Activated B cell treated with CpG ODN at 0.5 μM for 24 hours (primary cell): ENCODE measurements at regions not wholly inside any gene's neighbourhood (a gene's known extent, or its start where the extent isn't known, plus 50 kb on each side); places are given as distances from the start of the nearest gene placed in this dataset.
A peak's percentile ranks its signal among the peaks of the same experiment; 100 is the strongest.

ENCODE experiments used
- ATAC-seq: fragments of 200-7000 bp; cut with Tn5 transposase; one replicate; pipeline ENCODE4 v1.10.0; 2021; ENCODE audit warnings: low read depth, mild to moderate bottlenecking, moderate library complexity
- CTCF ChIA-PET: fragments of 350-600 bp; sonication (Branson Sonifier 250); formaldehyde crosslinking; loops from one replicate; lab custom pipeline; 2021; ENCODE audit warnings: antibody characterized with exemption; lab: Charles Lee
- POLR2A ChIA-PET: fragments of 350-600 bp; sonication (Branson Sonifier 250); formaldehyde crosslinking; loops from one replicate; lab custom pipeline; 2021; ENCODE audit warnings: antibody characterized with exemption; lab: Charles Lee
- DNase-seq: peaks from one replicate; pipeline ENCODE4 v3.0.0; 2022
- H3K27ac Mint-ChIP-seq: one replicate; pipeline ENCODE4 v1.8.0; 2020; ENCODE audit warnings: mixed read lengths
- H3K27me3 Mint-ChIP-seq: one replicate; pipeline ENCODE4 v1.8.0; 2021; ENCODE audit warnings: mixed read lengths
- H3K36me3 Mint-ChIP-seq: one replicate; pipeline ENCODE4 v1.8.0; 2021; ENCODE audit warnings: low read depth, mixed read lengths
- H3K4me1 Mint-ChIP-seq: one replicate; pipeline ENCODE4 v1.8.0; 2021; ENCODE audit warnings: mixed read lengths
- H3K4me3 Mint-ChIP-seq: one replicate; pipeline ENCODE4 v1.8.0; 2020; ENCODE audit warnings: mild to moderate bottlenecking, mixed read lengths
- H3K9me3 Mint-ChIP-seq: one replicate; pipeline ENCODE4 v1.8.0; 2020; ENCODE audit warnings: mixed read lengths
- intact Hi-C: fragments of 100-400 bp; cut with micrococcal nuclease; formaldehyde crosslinking; loops from one replicate; pipeline ENCODE4 v1.15.1; 2024
- TF ChIP-seq, protein P1 (sequence below): fragments of 200-600 bp; IDR thresholded peaks from one replicate; pipeline ENCODE4 v1.8.0; 2022; ENCODE audit warnings: antibody characterized with exemption, mild to moderate bottlenecking

- intact Hi-C loops = no loop called here
- Mint-ChIP-seq H3K4me1 (peaks cover 4% of the 10 kb centered on the region), H3K4me3 (no peak overlapping the region), H3K27me3 (peaks cover 3% of the 10 kb centered on the region), H3K36me3 (no peaks in the 10 kb centered on the region), H3K9me3 (no peaks in the 10 kb centered on the region), H3K27ac (no peak overlapping the region)
- TF ChIP-seq, protein P1, sequence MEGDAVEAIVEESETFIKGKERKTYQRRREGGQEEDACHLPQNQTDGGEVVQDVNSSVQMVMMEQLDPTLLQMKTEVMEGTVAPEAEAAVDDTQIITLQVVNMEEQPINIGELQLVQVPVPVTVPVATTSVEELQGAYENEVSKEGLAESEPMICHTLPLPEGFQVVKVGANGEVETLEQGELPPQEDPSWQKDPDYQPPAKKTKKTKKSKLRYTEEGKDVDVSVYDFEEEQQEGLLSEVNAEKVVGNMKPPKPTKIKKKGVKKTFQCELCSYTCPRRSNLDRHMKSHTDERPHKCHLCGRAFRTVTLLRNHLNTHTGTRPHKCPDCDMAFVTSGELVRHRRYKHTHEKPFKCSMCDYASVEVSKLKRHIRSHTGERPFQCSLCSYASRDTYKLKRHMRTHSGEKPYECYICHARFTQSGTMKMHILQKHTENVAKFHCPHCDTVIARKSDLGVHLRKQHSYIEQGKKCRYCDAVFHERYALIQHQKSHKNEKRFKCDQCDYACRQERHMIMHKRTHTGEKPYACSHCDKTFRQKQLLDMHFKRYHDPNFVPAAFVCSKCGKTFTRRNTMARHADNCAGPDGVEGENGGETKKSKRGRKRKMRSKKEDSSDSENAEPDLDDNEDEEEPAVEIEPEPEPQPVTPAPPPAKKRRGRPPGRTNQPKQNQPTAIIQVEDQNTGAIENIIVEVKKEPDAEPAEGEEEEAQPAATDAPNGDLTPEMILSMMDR = no peak
- no peak for DNase-seq
- ChIA-PET CTCF (interaction anchor here (0.8 to 11.6 kb wide), 3 partner anchors 9 to 237 kb away, joined by 3 to 189 read pairs (median 69); no protein-coding TSS in a partner anchor), POLR2A (no interaction called here)
- ATAC-seq = no peak
Observed at GRCh38 chr6:53731866-53732636, 62.8 kb upstream of the LRRC1 start.

GRCh38 chr6:53730767-53731166, 64.0 kb upstream of the LRRC1 start:
- no peak overlapping the region for H3K4me3 Mint-ChIP-seq
- ATAC-seq (no peak), DNase-seq (no peak)
- CTCF ChIA-PET = interaction anchor here (0.9 to 11.6 kb wide), 3 partner anchors 12 to 301 kb away, joined by 3 to 189 read pairs (median 69); no protein-coding TSS in a partner anchor
- H3K27me3 Mint-ChIP-seq = peaks cover 5% of the 10 kb centered on the region
- POLR2A ChIA-PET = no interaction called here
- TF ChIP-seq, protein P1 = no peak
- no peaks in the 10 kb centered on the region for H3K9me3 Mint-ChIP-seq
- no peaks in the 10 kb centered on the region for H3K36me3 Mint-ChIP-seq
- intact Hi-C loops = no loop called here
- H3K4me1 Mint-ChIP-seq = peaks cover 6% of the 10 kb centered on the region
- H3K27ac Mint-ChIP-seq = no peak overlapping the region

DNA sequence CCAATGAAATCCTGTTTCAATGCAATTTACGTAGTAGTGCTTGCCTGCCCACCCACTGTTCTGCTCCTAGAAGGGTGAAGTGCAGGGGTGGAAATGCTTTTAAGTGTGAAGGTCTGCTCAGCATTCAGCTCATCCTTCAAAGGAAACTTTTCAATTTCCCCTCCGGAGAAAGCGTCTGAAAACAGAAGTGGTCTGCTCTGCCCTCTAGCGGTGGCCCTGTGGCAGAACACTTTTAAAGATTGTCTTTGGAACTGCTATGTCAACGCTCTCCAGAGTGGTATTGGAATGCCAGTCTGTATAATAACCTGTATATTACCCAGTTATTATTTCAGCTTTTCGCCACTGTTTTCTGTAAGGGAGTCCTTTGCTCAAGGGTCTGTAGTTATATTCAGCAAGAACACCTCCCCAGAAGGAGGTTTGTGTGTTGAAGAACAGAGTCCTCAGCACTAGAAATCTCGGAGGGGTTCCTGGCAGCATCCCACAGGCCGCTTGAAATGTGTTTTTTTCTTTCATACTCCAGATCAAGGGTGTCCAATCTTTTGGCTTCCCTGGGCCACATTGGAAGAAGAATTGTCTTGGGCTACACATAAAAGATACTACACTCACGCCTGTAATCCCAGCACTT, 63.1 kb upstream of the KLHL31 start:
- CTCF ChIA-PET = interaction anchor here (0.9 to 11.6 kb wide), 19 partner anchors 8 to 656 kb away, joined by 3 to 189 read pairs (median 4); partner anchors contain the start of genes GCLC and LRRC1
- Mint-ChIP-seq H3K4me1 (peaks cover 5% of the 10 kb centered on the region), H3K4me3 (no peak overlapping the region), H3K36me3 (no peaks in the 10 kb centered on the region), H3K27me3 (peaks cover 9% of the 10 kb centered on the region), H3K27ac (no peak overlapping the region), H3K9me3 (no peaks in the 10 kb centered on the region)
- POLR2A ChIA-PET = interaction anchor here (1.3 kb wide), 1 partner anchor 236 kb away, joined by 3 read pairs; no protein-coding TSS in a partner anchor
- TF ChIP-seq, protein P1 = peak; percentile 45
- intact Hi-C loops = loop anchor here (1.0 to 10.0 kb wide), 6 partner anchors 9 to 846 kb away; no protein-coding TSS in a partner anchor
- DNase-seq (peak; percentile 41), ATAC-seq (peak; percentile 67)

DNA sequence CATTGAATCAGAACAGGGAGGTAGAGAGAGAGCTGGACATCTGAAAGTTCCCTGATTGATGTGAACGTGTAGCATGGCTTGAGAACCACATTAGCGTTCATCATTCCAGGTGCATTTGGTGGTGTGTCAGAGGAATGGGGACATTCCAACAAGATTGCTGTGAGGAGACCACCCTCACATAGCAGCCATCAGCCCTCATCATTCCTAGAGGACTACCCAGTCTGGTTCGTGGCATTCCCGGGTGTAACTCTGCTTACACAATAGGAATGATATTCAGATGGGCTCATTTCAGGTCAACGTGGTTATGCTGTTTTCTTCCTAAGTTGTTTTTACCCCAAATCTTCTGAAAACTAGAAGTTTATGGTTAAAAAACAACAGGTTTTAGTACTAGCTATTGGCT, 62.2 kb upstream of the KLHL31 start:
- intact Hi-C loops = loop anchor here (1.0 to 10.0 kb wide), 7 partner anchors 8 to 845 kb away; no protein-coding TSS in a partner anchor
- H3K27ac Mint-ChIP-seq = no peak overlapping the region
- CTCF ChIA-PET = interaction anchor here (0.9 to 11.6 kb wide), 15 partner anchors 9 to 655 kb away, joined by 3 to 189 read pairs (median 6); partner anchors contain the start of gene LRRC1
- TF ChIP-seq, protein P1 = no peak
- POLR2A ChIA-PET = interaction anchor here (1.3 kb wide), 1 partner anchor 235 kb away, joined by 3 read pairs; no protein-coding TSS in a partner anchor
- H3K4me1 Mint-ChIP-seq = peaks cover 5% of the 10 kb centered on the region
- no peak overlapping the region for H3K4me3 Mint-ChIP-seq
- H3K36me3 Mint-ChIP-seq = no peaks in the 10 kb centered on the region
- DNase-seq = no peak
- peaks cover 9% of the 10 kb centered on the region for H3K27me3 Mint-ChIP-seq
- no peaks in the 10 kb centered on the region for H3K9me3 Mint-ChIP-seq
- ATAC-seq = no peak
